Hepatocyte (in vitro differentiated cells): ENCODE measurements at regions not wholly inside any gene's neighbourhood (a gene's known extent, or its start where the extent isn't known, plus 50 kb on each side); places are given as distances from the start of the nearest gene placed in this dataset.

Experiments
- DNase-seq: peaks from one replicate; pipeline ENCODE4 v3.0.0-alpha.2; 2016; ENCODE audit warnings: low spot score
- H2AFZ ChIP-seq: fragments of 200-600 bp; sonication (generic); 2 replicates; pipeline ENCODE4 v1.6.0; 2016; ENCODE audit warnings: antibody characterized with exemption, mild to moderate bottlenecking
- H3K27ac ChIP-seq: fragments of 200-600 bp; sonication (generic); 2 replicates; pipeline ENCODE4 v1.5.1; 2016; ENCODE audit warnings: mild to moderate bottlenecking
- H3K27me3 ChIP-seq: fragments of 200-600 bp; sonication (generic); 2 replicates; pipeline ENCODE4 v1.6.1; 2016
- H3K36me3 ChIP-seq: fragments of 200-600 bp; sonication (generic); replicated peaks from 2 replicates; pipeline ENCODE4 v1.5.1; 2016; ENCODE audit warnings: low read depth; ENCODE audit not compliant: insufficient read depth
- H3K4me1 ChIP-seq: fragments of 200-600 bp; sonication (generic); 2 replicates; pipeline ENCODE4 v1.5.1; 2016; ENCODE audit warnings: mild to moderate bottlenecking, moderate library complexity; ENCODE audit not compliant: insufficient read depth
- H3K4me2 ChIP-seq: fragments of 200-600 bp; sonication (generic); 2 replicates; pipeline ENCODE4 v1.6.0; 2016
- H3K4me3 ChIP-seq: fragments of 200-600 bp; sonication (generic); 2 replicates; pipeline ENCODE4 v1.5.1; 2016; ENCODE audit warnings: mild to moderate bottlenecking
- H3K79me2 ChIP-seq: fragments of 200-600 bp; sonication (generic); 2 replicates; pipeline ENCODE4 v1.6.0; 2017; ENCODE audit warnings: mild to moderate bottlenecking
- H3K9me2 ChIP-seq: fragments of 200-600 bp; sonication (generic); replicated peaks from 2 replicates; pipeline ENCODE4 v1.6.0; 2017; ENCODE audit warnings: mild to moderate bottlenecking; ENCODE audit not compliant: insufficient read depth
- H3K9me3 ChIP-seq: fragments of 200-600 bp; sonication (generic); 2 replicates; pipeline ENCODE4 v1.5.1; 2016; ENCODE audit warnings: low read depth, mild to moderate bottlenecking
- H4K20me1 ChIP-seq: fragments of 200-600 bp; sonication (generic); 2 replicates; pipeline ENCODE4 v1.6.0; 2016; ENCODE audit warnings: mild to moderate bottlenecking; ENCODE audit not compliant: insufficient read depth, poor library complexity, severe bottlenecking
- CTCF ChIP-seq: fragments of 200-600 bp; sonication (generic); IDR thresholded peaks from 2 replicates; pipeline ENCODE4 v1.5.1; 2016; ENCODE audit warnings: antibody characterized with exemption, mild to moderate bottlenecking; ENCODE audit not compliant: poor library complexity
- EZH2 ChIP-seq: fragments of 200-600 bp; sonication (generic); IDR thresholded peaks from 2 replicates; pipeline ENCODE4 v1.6.1; 2016; ENCODE audit warnings: antibody characterized with exemption, mild to moderate bottlenecking, borderline replicate concordance
- EZH2phosphoT487 ChIP-seq: fragments of 200-600 bp; sonication (generic); IDR thresholded peaks from one replicate; pipeline ENCODE4 v1.6.1; 2018; ENCODE audit warnings: antibody characterized with exemption, mild to moderate bottlenecking, low read depth, moderate library complexity; ENCODE audit not compliant: unreplicated experiment, severe bottlenecking
- WGBS: methylation state at CpG from one replicate; pipeline ENCODE4 v1.1.6; 2016; ENCODE audit warnings: low lambda C conversion rate; ENCODE audit errors: missing lambda C conversion rate; 5-methylcytosine and 5-hydroxymethylcytosine counted together

DNA sequence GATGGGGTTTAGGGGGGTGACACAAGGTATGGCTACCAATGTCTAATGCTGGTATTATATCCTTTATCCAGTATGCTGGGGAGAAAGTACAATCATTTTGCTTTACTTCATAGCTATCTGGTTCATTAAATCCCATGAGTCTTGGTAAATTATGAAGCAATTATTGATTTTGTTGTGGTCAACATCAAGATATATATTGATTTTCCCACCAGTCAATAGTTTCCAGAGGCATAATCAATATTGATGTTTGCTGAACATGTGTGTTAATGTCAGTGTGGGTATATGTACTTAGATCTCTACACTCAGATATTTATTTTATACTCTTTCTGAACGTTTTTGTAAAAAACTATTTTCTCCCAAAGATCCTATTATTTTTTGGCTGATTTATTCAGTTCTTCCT is 155.5 kb downstream of the BACH1 start:
- H3K4me3 ChIP-seq: no peak overlapping the region
- 63% methylated on average over 1 of the region's 1 CpG for WGBS
- H3K27ac ChIP-seq: no peak overlapping the region
- H3K9me2 ChIP-seq: no peaks in the 10 kb centered on the region
- no peak overlapping the region for H2AFZ ChIP-seq
- no peak for DNase-seq
- H3K36me3 ChIP-seq: no peaks in the 10 kb centered on the region
- no peaks in the 10 kb centered on the region for H3K4me1 ChIP-seq
- H3K4me2 ChIP-seq: no peak overlapping the region
- no peaks in the 10 kb centered on the region for H3K27me3 ChIP-seq
- H3K79me2 ChIP-seq: no peaks in the 10 kb centered on the region
- H4K20me1 ChIP-seq: no peaks in the 10 kb centered on the region
- H3K9me3 ChIP-seq: no peaks in the 10 kb centered on the region
- TF ChIP-seq CTCF: no peak
- TF ChIP-seq EZH2phosphoT487: no peak
- no peak for TF ChIP-seq EZH2

DNA sequence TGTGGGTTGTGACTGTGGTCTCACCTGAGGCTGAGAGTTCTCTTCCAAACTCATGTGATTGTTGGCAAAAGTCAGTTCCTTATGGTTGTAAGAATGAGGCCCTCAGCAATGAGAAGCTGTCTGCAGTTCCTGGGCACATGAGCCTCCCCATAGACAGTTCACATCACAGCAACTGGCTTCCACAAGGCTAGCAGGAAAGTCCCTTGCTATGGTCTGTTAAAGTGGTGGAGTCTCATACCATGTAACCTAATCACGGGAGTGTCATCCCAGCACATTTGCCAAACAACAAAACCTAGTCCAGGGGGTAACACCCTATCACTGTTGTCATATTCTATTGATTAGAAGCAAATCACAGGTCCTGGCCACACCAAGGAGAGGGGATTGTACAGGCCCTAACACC is 163.8 kb downstream of the BACH1 start:
- Histone ChIP-seq H3K4me3 (no peak overlapping the region), H3K36me3 (no peaks in the 10 kb centered on the region), H3K79me2 (no peaks in the 10 kb centered on the region), H3K27me3 (no peaks in the 10 kb centered on the region), H4K20me1 (no peaks in the 10 kb centered on the region), H3K4me1 (no peaks in the 10 kb centered on the region), H3K4me2 (no peak overlapping the region), H3K9me3 (no peaks in the 10 kb centered on the region), H2AFZ (no peak overlapping the region), H3K9me2 (no peaks in the 10 kb centered on the region), H3K27ac (no peak overlapping the region)
- DNase-seq: no peak
- WGBS: 94% methylated on average over 1 of the region's 1 CpG
- TF ChIP-seq CTCF: no peak
- TF ChIP-seq EZH2phosphoT487: no peak
- no peak for TF ChIP-seq EZH2

GRCh38 chr21:29465546-29465945 is 166.8 kb downstream of the BACH1 start:
- WGBS: 93% methylated on average over 2 of the region's 2 CpGs
- H3K4me1 ChIP-seq: peaks cover 5% of the 10 kb centered on the region
- H3K27ac ChIP-seq: no peak overlapping the region
- no peaks in the 10 kb centered on the region for H3K9me3 ChIP-seq
- no peaks in the 10 kb centered on the region for H3K9me2 ChIP-seq
- no peaks in the 10 kb centered on the region for H3K27me3 ChIP-seq
- no peak overlapping the region for H3K4me2 ChIP-seq
- H2AFZ ChIP-seq: no peak overlapping the region
- no peak for DNase-seq
- H3K4me3 ChIP-seq: no peak overlapping the region
- H4K20me1 ChIP-seq: no peaks in the 10 kb centered on the region
- H3K36me3 ChIP-seq: no peaks in the 10 kb centered on the region
- H3K79me2 ChIP-seq: no peaks in the 10 kb centered on the region
- TF ChIP-seq CTCF: no peak
- TF ChIP-seq EZH2: no peak

GRCh38 chr21:29466532-29466931 is 167.8 kb downstream of the BACH1 start:
- H3K9me3 ChIP-seq: no peaks in the 10 kb centered on the region
- H3K27ac ChIP-seq: no peak overlapping the region
- H2AFZ ChIP-seq: no peak overlapping the region
- H4K20me1 ChIP-seq: no peaks in the 10 kb centered on the region
- TF ChIP-seq CTCF: no peak
- TF ChIP-seq EZH2: no peak
- TF ChIP-seq EZH2phosphoT487: no peak
- no peaks in the 10 kb centered on the region for H3K79me2 ChIP-seq
- no peaks in the 10 kb centered on the region for H3K36me3 ChIP-seq
- H3K27me3 ChIP-seq: no peaks in the 10 kb centered on the region
- peaks cover 7% of the 10 kb centered on the region for H3K4me1 ChIP-seq
- no peak for DNase-seq
- no peak overlapping the region for H3K4me3 ChIP-seq
- H3K4me2 ChIP-seq: no peak overlapping the region
- H3K9me2 ChIP-seq: no peaks in the 10 kb centered on the region
- WGBS: 91% methylated on average over 2 of the region's 2 CpGs
